GM21423 (cell line): ENCODE measurements at regions not wholly inside any gene's neighbourhood (a gene's known extent, or its start where the extent isn't known, plus 50 kb on each side); places are given as distances from the start of the nearest gene placed in this dataset.
"Not testable (repeated sequence)": the region's sequence is repeated elsewhere in the genome, so short reads cannot be mapped to it uniquely, and the experiment has no call there.

Experiments
- ATAC-seq: cut with Tn5 transposase; IDR thresholded peaks from one replicate; pipeline ENCODE4 v1.9.1; 2021; ENCODE audit warnings: mild to moderate bottlenecking, moderate library complexity; ENCODE audit not compliant: unreplicated experiment

DNA sequence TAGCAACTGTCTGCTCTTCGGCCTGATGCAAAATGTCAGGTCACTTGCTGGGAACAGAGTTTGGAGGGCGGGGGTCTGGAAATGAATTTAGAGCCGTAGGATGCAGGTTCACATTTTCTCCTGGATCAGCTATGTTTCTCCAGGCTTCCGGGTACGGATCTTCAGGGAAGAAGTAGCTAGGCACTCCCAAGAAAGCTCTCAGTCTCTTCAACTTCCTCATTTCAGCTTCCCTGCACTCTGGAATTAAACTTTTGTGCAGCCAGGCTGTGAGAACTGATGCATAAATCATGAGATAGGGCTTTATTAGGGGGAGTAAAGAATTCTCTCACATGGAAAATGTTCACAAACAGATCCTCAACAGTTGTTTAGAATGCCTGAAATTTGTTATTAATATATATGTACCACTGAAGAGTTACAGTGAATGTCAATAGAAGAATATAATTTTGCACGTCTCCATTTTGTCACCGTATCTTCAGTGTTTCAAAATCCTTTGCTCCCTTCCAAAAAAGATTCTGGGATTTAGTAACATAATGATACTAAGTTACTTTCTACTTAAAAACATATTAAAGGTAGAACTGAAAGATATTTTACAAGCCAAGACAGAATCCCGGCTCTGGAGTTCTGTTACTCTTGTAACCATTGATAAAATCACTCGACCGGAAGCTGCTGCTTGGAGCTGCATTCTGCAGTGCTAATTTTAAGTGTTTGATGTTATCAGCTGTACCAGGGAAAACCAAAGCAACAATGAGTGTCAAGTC is 178.5 kb upstream of the P2RY1 start:
- no peak for ATAC-seq

DNA sequence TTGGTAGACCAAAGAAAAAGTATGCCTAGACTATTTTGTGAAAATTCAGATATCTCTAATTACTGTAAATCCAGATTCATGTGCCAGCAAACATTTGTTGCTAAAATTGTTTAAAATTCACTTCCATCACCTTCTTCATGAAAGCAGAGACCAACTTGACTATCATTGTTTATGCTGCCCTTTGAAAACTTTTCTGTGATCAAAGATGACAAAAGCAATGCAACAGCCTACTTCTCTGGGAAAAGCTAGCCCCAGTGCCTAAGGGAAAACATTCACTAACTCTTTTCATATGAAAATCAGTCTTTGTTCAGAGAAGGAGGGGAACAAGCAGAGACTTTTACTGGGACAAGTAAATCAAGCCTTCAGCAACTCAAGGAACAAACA is 178.0 kb upstream of the P2RY1 start:
- no peak for ATAC-seq

DNA sequence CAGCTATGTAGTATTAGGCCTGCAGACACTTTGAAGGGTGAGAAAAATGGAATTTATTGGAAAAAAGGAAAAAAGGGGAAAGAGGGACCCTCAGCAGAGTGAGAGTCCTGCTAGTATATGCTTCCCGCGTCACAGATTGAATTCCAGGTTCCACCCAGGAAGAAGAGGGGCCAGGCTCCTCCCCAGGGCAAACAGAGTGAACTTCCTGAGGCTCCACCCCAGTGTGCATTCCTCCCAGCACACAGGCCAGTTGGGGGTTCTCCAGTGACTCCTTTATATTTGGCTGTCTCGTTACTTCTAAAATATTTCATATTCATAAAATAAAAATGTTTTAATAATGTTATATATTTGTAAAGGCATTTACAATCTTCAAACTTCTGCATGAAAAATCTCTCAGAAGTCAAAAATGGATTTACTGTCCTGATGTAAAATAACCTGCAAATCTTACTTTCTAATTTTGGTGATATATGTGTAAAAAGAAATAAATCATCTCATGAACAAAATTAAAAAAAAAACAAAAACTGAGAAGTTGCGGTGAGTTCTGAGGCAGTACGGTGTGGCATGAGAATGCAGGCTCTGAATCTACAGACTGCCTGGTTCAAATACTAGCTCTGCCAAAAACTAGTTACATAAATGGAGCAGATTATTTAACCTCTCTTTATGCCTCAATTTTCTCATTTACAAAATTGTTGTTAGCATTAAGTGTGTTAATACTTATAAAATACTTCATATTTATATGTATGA is 175.8 kb upstream of the P2RY1 start:
- no peak for ATAC-seq

DNA sequence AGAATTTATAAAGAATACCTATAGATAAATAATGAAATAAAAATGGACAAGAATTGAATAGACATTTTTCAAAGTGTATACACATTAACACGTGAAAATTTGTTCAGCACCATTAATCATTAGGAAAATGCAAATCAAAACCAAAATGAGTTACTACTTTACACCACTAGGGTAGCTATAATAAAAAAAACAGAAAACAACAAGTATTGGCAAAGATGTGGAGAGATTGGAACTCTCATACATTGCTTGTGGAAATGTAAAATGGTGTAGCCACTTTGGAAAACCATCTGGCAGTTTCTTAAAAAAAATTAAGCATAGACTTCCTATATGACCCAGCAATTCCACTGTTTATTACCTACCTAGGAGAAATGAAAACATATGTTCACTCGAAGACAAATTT is 172.8 kb upstream of the P2RY1 start:
- no peak for ATAC-seq

DNA sequence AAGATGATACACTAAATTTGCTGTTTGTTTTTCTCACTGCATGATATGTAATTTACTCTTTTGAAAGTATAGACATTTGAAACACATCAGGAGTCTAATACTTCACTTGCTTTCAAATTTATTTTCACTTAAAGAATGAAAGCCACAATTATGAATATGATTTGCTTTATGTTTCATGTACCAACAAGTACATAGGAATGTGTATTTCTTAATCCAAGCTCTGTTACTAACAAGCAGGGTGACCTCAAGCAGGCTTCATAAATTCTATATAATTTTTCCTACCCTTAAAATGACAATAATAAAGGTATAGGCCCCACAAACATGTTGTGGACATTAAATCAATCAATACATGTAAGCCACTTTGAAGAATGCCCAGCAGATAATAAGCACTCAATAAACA is 170.2 kb upstream of the P2RY1 start:
- no peak for ATAC-seq

DNA sequence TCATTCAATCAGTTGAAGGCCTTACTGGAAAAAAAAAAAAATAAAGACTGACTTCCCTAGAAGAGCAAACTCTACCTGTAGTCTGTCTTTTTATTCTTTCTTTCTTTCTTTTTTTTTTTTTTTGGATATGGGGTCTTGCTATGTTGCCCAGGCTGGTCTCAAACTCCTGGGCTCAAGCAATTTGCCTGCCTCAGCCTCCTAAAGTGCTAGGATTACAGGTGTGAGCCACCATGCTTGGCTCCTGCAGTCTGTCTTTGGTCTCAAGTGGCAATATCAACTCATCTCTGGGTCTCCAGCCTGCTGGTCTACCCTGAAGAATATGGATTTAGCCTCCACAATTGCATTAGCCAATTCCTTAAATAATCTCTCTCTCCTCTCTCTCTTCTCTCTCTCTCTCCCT is 167.7 kb upstream of the P2RY1 start:
- ATAC-seq, result no peak

DNA sequence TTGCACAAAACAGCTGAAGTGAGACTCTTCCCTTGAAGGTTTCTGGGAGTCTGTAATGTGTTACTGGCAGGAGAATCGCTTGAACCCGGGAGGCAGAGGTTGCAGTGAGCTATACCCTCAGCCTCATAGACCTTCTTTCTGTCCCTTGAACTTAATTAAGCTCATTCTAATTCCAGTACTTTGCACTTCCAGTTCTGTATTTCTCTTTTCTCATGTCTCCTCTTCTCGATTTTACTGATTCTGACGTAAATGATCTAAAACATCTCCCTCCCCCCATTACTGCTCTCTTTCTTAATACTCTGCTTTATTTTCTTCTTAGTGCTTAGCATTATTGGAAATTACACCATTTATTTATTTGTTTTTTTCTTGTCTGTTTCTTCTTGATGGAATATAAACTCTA is 165.4 kb upstream of the P2RY1 start:
- no peak for ATAC-seq

DNA sequence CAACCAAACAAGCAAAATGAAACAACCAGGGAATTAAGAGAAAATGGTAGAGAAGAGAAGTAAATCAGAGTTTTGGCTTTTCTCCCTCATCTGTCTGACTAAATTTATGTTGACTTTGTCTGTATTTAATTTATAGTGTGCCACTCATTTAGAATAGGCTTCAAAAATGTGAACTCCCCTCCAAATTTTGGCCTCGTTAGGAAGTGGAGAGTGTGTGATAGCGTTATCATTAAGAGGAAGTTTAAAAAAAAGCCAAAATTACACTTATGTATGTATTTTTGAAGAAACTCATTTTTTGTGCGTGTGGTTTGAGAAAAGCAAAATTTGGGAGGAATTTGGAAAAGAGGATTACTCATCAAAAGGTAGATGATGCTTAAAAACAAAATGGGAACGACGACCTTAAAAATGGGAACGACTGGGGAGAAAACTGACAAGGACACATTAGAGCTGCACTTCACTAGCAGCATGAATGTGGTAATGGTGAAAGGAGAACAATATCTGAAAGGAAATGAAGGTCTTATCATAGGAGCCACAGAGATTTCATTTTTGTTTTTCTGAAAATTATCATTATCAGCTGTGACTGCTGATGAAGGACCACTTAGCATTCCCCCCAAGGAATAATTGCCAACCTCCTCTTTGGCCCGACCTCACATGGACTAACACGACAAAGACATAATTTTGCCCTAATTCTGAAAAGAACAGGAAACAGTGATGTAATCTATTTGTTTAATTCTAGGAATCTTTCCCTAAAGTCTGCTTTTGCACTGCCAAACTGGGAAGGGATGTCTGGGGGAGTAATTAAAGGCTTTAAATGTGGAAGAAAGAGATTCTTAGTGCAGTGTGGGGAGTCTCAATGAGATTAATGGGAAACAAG is 163.2 kb upstream of the P2RY1 start:
- ATAC-seq, result no peak

DNA sequence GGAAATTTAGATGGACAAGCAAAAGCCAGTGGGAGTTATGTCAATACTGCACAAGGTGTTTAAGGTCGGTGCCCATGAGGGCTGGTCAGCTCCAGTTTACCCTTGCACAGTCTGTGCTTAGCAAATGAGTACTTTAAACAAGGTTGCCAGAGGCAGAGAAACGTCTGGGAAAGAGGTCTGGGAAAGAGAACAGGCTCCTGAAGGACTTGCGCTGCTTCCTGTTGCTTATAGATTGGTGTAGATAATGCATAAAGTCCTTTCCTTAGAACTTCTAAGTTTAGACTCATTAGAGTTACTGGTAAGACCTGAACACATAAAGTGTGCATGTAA is 162.6 kb upstream of the P2RY1 start:
- ATAC-seq, result no peak

DNA sequence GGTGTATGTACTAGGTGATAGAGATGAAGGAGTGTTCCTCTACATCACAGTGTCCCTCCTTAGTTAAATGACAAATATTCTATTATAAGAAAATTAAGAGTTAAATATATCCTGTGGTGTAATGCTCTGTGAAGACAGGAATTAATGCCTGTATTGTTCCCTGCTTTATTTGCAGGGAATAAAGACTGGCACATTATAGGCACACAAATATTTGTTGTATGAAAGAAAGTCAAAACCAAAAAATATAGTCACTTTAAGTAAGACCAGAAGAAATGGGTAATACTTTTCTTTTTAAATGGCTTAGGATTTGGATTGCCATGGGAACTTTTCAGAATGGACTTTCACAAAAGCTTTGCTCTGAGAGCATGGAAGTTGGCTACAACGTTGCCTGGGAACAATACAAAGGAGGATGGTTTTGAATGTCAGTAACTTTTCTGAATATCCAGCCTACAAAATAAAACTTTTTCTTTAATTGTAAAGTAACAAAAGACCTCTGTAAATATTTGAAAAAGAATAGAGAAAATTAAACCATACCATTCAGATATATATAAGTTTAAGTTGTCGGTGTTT is 158.0 kb upstream of the P2RY1 start:
- ATAC-seq, result no peak

DNA sequence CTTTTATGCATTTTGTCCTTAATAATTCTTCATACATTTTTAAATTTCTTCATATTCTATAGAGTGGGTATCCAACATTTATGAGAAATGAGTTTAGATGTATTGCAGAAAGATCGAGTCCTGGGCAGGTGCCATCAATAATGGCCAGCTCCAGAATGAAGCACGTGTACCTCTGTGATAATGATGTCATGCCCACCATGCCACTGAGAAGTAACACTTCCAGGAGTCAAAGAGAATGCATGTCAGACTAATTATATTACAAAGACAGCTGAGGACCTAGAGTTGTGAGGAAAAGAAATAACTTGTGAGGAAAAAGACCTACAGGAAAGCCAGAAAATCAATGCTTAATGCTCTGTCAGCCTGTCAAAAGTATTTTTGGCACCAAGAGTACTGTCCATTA is 157.4 kb upstream of the P2RY1 start:
- no peak for ATAC-seq

DNA sequence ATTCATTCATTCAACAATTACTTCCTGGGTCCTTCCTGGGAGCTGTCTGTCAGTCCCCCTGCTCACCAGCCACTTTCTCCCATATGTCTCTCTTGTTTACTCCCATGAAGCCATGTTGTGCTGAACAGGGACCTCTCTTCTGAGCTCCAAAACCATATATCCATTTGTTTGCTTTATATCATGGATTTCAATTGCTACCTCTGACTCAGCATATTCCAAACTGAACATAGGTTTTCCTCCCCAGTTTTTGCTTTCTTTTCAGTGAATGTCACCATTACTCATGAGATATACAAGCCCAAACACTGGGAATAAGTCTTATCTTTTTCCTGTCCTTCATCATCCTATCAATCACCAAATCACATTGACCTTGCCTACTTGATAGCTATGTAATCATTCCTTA is 152.5 kb upstream of the P2RY1 start:
- no peak for ATAC-seq

DNA sequence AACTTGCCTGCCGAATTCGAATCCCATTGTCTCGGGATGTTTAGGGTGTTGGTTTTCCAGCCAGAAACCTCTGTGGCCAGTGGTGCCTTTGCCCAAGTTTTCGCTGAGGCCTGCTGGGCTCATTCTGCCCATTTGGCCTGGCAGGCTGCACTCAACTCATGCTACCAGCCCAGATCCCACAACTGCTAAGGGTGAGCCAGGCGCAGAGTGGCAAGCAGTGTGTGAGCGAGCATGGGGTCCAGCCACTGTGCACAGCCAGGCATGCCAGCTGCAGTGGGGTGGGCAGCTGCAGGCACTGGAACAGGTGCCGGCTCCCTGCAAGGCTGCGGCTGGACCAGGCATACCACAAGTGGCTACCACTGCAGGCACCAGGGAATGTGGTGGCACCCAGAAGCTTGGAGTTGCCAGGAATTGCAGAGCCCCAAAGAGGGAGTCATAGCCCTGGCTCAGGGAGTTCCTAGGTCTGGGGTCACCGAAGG is 151.4 kb upstream of the P2RY1 start:
- no peak for ATAC-seq

DNA sequence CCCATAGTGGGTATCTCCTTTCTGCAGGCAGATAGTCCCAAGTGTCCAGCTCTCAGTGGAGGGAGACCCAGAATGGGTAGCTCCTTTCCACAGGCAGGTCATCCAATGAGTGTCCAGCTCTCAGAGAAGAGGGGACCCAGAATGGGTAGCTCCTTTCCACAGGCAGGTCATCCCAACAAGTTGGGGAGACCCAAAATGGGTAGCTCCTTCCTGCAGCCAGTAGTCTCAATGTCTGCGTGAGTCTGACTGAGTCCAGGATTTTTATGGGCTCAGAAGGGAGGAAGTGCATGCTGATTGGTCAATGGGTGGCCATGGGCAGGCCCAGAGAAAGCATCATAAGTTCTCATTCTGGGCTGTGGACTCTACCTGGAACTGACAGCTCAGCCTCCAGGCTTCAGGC is 150.7 kb upstream of the P2RY1 start:
- ATAC-seq, result no peak

DNA sequence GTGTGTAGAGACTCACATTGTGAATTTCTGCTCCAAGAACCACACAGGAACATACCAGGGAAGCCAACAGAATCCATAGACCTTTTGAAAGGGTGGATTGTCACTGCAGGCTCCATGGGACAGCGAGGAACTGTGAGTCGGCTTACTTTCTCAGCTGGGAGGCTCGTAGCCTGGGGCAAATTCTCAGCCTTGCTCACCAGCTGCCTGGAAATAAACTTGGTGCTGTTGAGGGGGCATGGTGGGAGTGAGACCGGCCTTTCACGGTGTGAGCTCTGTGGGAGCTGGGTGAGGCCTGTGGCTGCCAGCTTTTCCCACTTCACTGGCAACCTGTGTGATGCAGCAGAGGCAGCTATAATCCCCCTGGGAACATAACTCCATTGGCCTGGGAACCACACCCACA is 146.6 kb upstream of the P2RY1 start:
- ATAC-seq, result no peak

DNA sequence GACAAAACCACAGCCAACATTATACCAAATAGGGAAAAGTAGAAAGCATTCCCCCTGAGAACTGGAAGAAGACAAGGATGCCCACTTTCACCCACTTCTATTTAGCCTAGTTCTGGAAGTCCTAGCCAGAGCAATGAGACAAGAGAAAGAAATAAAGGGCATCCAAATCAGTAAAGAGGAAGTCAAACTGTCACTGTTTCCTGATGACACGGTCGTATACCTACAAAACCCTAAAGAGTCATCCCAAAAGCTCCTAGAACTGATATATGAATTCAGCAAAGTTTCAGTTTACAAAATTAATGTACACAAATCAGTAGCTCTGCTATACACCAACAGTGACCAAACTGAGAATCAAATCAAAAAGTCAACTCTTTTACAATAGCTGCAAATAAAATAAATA is 142.6 kb upstream of the P2RY1 start:
- ATAC-seq, result not testable (repeated sequence)

DNA sequence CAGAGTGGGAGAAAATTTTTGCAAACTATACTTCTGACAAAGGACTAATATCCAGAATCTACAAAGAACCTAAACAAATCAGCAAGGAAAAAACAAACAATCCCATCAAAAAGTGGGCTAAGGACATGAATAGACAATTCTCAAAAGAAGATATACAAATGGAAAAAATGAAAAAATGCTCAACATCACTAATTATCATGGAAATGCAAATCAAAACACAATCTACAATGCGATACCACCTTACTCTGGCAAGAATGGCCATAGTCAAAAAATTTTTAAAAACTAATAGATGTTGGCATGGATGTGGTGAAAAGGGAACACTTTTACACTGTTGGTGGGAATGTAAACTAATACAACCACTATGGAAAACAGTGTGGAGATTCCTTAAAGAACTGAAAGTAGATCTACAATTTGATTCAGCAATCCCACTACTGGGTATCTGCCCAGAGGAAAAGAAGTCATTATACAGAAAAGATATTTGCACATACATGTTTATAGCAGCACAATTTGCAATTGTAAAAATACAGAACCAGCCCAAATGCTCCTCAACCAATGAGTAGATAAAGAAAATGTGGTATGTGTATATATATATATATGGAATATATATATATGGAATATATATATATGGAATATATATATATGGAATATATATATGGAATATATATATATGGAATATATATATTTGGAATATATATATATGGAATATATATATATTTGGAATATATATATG is 141.2 kb upstream of the P2RY1 start:
- not testable (repeated sequence) for ATAC-seq

DNA sequence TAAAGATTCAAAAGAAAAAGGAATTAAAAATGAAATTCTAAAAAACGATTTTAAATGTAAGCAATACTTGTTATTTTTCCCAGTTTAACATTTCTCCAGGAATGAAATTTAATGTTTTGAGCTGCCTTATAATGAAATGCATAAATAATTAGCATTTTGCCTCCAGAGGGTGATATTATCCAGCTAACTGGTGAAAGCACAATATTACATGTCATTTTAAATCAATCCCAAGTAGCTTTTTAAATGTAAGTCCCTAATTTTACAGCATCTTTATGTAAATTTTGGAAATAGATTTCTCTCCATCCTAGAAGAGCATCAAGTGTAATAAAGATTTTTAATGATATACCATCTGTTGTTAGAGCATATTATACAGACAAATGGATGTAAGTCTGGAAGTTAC is 139.1 kb upstream of the P2RY1 start:
- no peak for ATAC-seq

DNA sequence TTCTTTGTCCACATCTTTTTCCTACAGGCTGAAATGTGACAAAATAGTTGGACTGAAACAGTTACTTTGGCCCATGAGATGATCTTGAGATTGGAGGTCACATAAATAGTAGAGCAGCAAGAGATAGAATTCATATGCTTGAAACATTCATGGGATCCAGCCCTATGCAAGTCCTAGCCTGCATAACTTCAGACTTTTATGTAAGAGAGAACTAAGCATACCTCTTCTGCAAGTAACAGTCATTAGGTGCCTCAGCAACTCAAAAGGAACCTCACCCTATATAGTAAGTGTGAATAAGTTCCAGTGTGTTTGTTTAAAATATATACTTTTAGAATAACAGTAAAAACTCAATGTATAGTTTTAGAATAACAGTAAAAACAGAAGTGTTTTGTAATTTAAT is 138.0 kb upstream of the P2RY1 start:
- ATAC-seq, result no peak

DNA sequence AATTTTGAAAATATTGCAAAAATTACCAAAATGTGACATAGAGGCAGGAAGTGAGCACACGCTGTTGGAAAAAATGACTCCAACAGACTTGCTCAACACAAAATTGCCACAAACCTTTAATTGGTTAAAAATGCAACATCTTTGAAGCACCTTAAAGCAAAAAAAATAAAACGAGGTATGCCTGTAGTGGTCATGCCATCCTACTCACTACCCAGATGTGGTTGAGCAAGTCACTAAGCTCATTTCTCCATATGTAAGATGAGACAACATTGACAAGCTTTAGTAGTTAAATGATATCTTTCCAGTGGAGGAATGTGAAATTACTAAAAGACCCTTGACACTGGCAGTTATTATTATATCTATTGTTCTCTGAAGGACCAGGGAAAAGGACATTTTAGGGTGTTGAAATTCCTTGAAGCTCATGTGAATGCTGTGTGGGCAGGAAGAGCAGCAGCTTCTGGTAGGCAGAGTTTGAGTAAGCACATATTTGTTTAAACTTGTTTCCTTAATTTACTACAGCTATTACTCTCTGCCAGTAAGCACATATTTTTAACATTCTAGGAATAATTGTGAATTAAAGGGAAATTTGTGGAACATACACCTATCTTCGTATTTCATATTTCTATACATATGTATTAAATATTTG is 131.6 kb upstream of the P2RY1 start:
- ATAC-seq, result no peak
